Mesothelial cell of epicardium (in vitro differentiated cells): ENCODE measurements at regions not wholly inside any gene's neighbourhood (a gene's known extent, or its start where the extent isn't known, plus 50 kb on each side); places are given as distances from the start of the nearest gene placed in this dataset.
"Not testable (repeated sequence)": the region's sequence is repeated elsewhere in the genome, so short reads cannot be mapped to it uniquely, and the experiment has no call there.

ENCODE experiments used
- DNase-seq, 2 experiments: peaks; one replicate each; pipeline ENCODE4 v3.0.0; 2021; ENCODE audit warnings: low spot score in 2 of 2; ENCODE audit not compliant: unreplicated experiment in 2 of 2
- H3K27ac Mint-ChIP-seq: 2 replicates; pipeline ENCODE4 v1.8.0; 2021; ENCODE audit warnings: mixed read lengths
- H3K27me3 Mint-ChIP-seq: 2 replicates; pipeline ENCODE4 v1.8.0; 2021; ENCODE audit warnings: low read depth, mixed read lengths
- H3K36me3 Mint-ChIP-seq: 2 replicates; pipeline ENCODE4 v1.8.0; 2021; ENCODE audit warnings: mixed read lengths
- H3K4me1 Mint-ChIP-seq: 2 replicates; pipeline ENCODE4 v1.8.0; 2021; ENCODE audit warnings: mixed read lengths
- H3K4me3 Mint-ChIP-seq: 2 replicates; pipeline ENCODE4 v1.8.0; 2021; ENCODE audit warnings: mild to moderate bottlenecking, moderate library complexity, mixed read lengths
- H3K9me3 Mint-ChIP-seq: 2 replicates; pipeline ENCODE4 v1.8.0; 2021; ENCODE audit warnings: mixed read lengths
- TF ChIP-seq, protein P1 (sequence below): fragments of 200-600 bp; sonication (generic); IDR thresholded peaks from one replicate; pipeline ENCODE4 v1.5.0; 2021; ENCODE audit warnings: antibody characterized with exemption; ENCODE audit not compliant: unreplicated experiment

DNA sequence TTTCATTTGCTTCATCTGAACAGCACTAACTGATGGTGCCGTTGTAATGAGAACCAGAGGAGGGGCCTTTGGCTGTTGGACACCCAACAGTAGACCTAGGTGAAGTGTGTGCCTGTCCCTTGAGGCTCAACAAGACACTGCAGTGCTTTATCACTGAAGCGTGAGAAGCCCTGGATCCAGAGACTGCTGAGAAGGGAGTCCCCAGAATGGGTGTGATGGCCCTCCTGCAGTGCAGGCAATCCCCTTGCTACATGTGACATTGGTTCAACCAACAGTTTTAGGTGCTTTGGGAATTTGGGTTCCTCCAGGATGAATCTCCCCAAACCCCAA lies 125.6 kb downstream of the BRD1 start:
- H3K9me3 Mint-ChIP-seq: peaks cover 19% of the 10 kb centered on the region
- H3K27ac Mint-ChIP-seq: no peak overlapping the region
- H3K4me1 Mint-ChIP-seq: peaks cover 20% of the 10 kb centered on the region
- DNase-seq: peak in 1 of 2 experiments; percentile 21
- H3K4me3 Mint-ChIP-seq: no peak overlapping the region
- H3K27me3 Mint-ChIP-seq: peaks cover 11% of the 10 kb centered on the region
- H3K36me3 Mint-ChIP-seq: no peaks in the 10 kb centered on the region
- TF ChIP-seq, protein P1, sequence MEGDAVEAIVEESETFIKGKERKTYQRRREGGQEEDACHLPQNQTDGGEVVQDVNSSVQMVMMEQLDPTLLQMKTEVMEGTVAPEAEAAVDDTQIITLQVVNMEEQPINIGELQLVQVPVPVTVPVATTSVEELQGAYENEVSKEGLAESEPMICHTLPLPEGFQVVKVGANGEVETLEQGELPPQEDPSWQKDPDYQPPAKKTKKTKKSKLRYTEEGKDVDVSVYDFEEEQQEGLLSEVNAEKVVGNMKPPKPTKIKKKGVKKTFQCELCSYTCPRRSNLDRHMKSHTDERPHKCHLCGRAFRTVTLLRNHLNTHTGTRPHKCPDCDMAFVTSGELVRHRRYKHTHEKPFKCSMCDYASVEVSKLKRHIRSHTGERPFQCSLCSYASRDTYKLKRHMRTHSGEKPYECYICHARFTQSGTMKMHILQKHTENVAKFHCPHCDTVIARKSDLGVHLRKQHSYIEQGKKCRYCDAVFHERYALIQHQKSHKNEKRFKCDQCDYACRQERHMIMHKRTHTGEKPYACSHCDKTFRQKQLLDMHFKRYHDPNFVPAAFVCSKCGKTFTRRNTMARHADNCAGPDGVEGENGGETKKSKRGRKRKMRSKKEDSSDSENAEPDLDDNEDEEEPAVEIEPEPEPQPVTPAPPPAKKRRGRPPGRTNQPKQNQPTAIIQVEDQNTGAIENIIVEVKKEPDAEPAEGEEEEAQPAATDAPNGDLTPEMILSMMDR: no peak

DNA sequence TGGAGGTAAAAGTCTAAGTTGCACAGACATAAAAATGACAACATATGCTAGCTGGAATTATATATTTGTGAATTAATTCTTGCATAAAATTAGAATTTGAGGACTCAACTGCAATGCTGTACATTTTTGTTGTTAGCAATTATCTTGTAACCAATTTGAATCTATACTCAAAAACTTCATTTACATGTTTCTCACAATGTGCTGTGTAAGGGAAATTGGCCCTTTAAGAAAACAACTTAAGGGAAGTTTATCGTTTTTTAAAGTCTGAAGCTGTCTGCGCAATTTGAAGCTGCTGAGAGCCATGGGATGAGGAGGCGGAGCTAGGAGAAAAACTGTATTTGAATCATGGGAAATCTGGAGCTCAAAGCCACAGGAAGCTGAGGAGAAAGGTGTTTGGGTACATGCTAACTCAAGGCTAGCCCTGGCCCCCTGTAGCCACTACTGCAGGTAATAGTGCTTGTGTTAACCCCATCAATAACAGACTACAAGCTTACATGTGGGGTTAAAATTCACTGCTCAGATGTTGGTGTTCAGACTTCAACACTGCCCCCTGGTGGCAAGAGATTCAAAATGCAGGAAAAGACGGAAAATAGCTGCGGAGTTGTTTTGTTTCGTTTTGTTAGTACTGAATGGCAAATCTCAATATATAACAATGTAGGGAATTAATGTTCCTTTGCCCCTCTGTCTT lies 126.1 kb downstream of the BRD1 start:
- DNase-seq: no peak
- H3K4me1 Mint-ChIP-seq: peaks cover 20% of the 10 kb centered on the region
- H3K4me3 Mint-ChIP-seq: no peak overlapping the region
- TF ChIP-seq, protein P1: peak; percentile 88
- H3K9me3 Mint-ChIP-seq: peaks cover 21% of the 10 kb centered on the region
- no peak overlapping the region for H3K27ac Mint-ChIP-seq
- peaks cover 9% of the 10 kb centered on the region for H3K27me3 Mint-ChIP-seq
- H3K36me3 Mint-ChIP-seq: no peaks in the 10 kb centered on the region

DNA sequence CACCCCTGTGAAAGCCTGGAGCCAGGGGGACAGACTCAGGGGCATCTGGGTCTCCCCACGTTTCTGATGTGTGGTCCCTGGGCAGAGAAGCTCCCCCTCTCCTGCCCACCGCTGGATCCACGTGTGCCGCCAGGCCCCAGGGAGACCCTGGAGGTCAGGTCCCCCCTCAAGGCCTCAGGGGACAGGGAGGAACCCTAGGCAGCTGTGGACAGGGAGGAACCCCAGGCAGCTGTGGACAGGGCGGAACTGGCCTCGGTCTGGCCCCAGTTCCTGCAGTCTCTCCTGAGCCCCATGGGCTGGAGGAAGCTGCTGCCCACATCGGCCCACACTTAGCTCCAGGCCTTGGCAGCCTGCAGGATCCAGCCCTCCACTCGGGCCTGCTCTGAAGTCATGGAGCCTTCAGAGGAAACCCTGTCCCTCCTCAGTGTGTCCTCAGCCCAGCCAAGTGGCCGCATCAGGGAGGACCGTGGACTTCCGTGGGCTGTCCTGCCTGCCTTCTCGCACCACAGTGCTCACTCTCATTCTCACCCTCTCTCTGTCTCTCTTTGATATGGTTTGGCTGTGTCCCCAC lies 127.7 kb downstream of the BRD1 start:
- no peaks in the 10 kb centered on the region for H3K36me3 Mint-ChIP-seq
- DNase-seq: no peak
- peaks cover 11% of the 10 kb centered on the region for H3K4me1 Mint-ChIP-seq
- H3K27me3 Mint-ChIP-seq: peaks cover 7% of the 10 kb centered on the region
- no peak overlapping the region for H3K27ac Mint-ChIP-seq
- H3K9me3 Mint-ChIP-seq: peaks cover 24% of the 10 kb centered on the region
- TF ChIP-seq, protein P1: no peak
- H3K4me3 Mint-ChIP-seq: no peak overlapping the region

DNA sequence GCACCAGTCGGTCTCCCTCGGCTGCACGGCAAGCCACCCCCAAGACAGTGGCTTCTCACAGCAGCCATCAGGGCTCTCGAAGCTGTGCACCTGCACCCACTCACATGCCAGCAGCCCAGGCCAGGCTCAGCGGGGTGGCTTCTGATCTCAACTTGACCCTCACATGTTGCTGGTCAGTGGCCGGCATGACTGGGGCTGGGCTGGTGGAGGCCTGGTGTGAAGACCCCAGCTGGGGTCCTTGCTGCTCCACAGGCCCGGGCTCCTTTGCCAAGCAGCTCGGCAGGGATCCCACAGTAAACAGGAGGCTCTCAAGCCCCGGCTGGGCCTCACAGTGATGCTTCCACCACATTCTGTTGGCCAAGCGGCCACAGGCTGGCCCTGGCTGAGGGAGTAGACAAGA lies 128.2 kb downstream of the BRD1 start:
- TF ChIP-seq, protein P1: no peak
- Mint-ChIP-seq H3K27ac (no peak overlapping the region), H3K36me3 (no peaks in the 10 kb centered on the region), H3K4me3 (no peak overlapping the region), H3K4me1 (peaks cover 10% of the 10 kb centered on the region), H3K27me3 (peaks cover 7% of the 10 kb centered on the region), H3K9me3 (peaks cover 24% of the 10 kb centered on the region)
- DNase-seq: no peak

DNA sequence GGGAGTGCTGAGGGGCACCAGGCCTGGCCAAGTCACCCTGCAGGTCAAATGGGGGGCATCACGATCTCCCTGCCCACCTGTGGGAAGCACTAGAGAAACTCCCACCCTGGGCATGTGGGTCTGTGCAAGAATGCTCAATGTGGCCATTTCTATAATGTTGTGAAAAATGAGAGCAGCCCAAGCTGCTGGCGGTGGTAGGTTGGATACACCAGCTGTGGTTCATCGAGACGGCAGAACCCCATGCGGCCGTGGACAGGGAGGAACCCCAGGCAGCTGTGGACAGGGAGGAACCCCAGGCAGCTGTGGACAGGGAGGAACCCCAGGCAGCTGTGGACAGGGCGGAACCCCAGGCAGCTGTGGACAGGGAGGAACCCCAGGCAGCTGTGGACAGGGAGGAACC lies 129.1 kb downstream of the BRD1 start:
- peaks cover 24% of the 10 kb centered on the region for H3K9me3 Mint-ChIP-seq
- H3K4me3 Mint-ChIP-seq, H3K4me1 Mint-ChIP-seq, DNase-seq, H3K27me3 Mint-ChIP-seq, H3K27ac Mint-ChIP-seq, H3K36me3 Mint-ChIP-seq: not testable (repeated sequence)

DNA sequence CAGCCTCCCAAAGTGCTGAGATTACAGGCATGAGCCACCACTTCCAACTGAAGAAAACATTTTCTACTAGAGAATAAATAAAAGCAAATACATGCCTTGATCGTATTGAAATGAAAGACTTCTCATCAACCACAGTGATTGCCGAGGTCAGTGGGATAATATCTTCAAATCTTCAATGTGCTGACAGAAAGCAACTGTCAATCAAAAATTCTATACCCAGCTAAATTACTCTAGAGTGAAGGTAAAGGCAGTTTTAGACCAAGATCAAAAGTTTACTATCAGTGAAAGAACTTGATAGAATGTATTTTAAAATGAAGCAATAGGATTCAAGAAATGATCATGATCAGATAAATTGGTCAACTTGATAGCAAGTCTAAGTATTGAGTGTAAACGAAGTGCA lies 130.6 kb downstream of the BRD1 start:
- peaks cover 27% of the 10 kb centered on the region for H3K9me3 Mint-ChIP-seq
- H3K36me3 Mint-ChIP-seq: no peaks in the 10 kb centered on the region
- no peak overlapping the region for H3K4me3 Mint-ChIP-seq
- TF ChIP-seq, protein P1: no peak
- H3K27me3 Mint-ChIP-seq: peaks cover 5% of the 10 kb centered on the region
- H3K27ac Mint-ChIP-seq: no peak overlapping the region
- DNase-seq: no peak
- no peaks in the 10 kb centered on the region for H3K4me1 Mint-ChIP-seq
